ENCODE measurements at regions not wholly inside any gene's neighbourhood (a gene's known extent, or its start where the extent isn't known, plus 50 kb on each side); places are given as distances from the start of the nearest gene placed in this dataset.
A peak's percentile ranks its signal among the peaks of the same experiment; 100 is the strongest.

- intact Hi-C loops (cut with DNase I): no loop called here
- WGBS (ENCODE audit: insufficient coverage, low coverage, low lambda C conversion rate, missing lambda C conversion rate): 38% methylated on average over 1 of the region's 1 CpG
- Histone ChIP-seq H3K9me3 (no peaks in the 10 kb centered on the region), H3K27me3 (no peaks in the 10 kb centered on the region), H3K27ac (no peak overlapping the region), H3K4me3 (no peak overlapping the region), H3K4me1 (no peaks in the 10 kb centered on the region), H3K36me3 (no peaks in the 10 kb centered on the region)
- ATAC-seq (no peak), DNase-seq (no peak)
- no peak for TF ChIP-seq CTCF (IDR thresholded peaks at IDR 0.05)
Observed at GRCh38 chr2:51304311-51304710, 272.4 kb upstream of the NRXN1 start.

GRCh38 chr2:51301381-51301780 lies 269.4 kb upstream of the NRXN1 start:
- WGBS (ENCODE audit: insufficient coverage, low coverage, low lambda C conversion rate, missing lambda C conversion rate): 82% methylated on average over 4 of the region's 4 CpGs
- H3K9me3 ChIP-seq: no peaks in the 10 kb centered on the region
- no peak for ATAC-seq
- H3K27ac ChIP-seq: no peak overlapping the region
- H3K4me1 ChIP-seq: no peaks in the 10 kb centered on the region
- H3K4me3 ChIP-seq: no peak overlapping the region
- H3K27me3 ChIP-seq: no peaks in the 10 kb centered on the region
- intact Hi-C loops (cut with DNase I): no loop called here
- TF ChIP-seq CTCF (IDR thresholded peaks at IDR 0.05) (no peak), POLR2A (IDR thresholded peaks at IDR 0.05) (no peak)
- no peaks in the 10 kb centered on the region for H3K36me3 ChIP-seq
- DNase-seq: no peak

- no peaks in the 10 kb centered on the region for H3K27me3 ChIP-seq
- no peaks in the 10 kb centered on the region for H3K4me1 ChIP-seq
- TF ChIP-seq POLR2A (IDR thresholded peaks at IDR 0.05) (no peak), CTCF (IDR thresholded peaks at IDR 0.05) (no peak)
- 31% methylated on average over 1 of the region's 1 CpG for WGBS (ENCODE audit: insufficient coverage, low coverage, low lambda C conversion rate, missing lambda C conversion rate)
- ATAC-seq (no peak), DNase-seq (no peak)
- no peaks in the 10 kb centered on the region for H3K9me3 ChIP-seq
- intact Hi-C loops (cut with DNase I): no loop called here
- H3K36me3 ChIP-seq: no peaks in the 10 kb centered on the region
- no peak overlapping the region for H3K27ac ChIP-seq
- no peak overlapping the region for H3K4me3 ChIP-seq
Observed at GRCh38 chr2:51299370-51299769, 267.4 kb upstream of the NRXN1 start.

GRCh38 chr2:51297488-51297887 lies 265.6 kb upstream of the NRXN1 start:
- 100% methylated on average over 1 of the region's 1 CpG for WGBS (ENCODE audit: insufficient coverage, low coverage, low lambda C conversion rate, missing lambda C conversion rate)
- intact Hi-C loops (cut with DNase I): no loop called here
- TF ChIP-seq CTCF (IDR thresholded peaks at IDR 0.05): no peak
- DNase-seq: no peak
- Histone ChIP-seq H3K36me3 (no peaks in the 10 kb centered on the region), H3K4me1 (peaks cover 0 to 10% (median 0%) of the 10 kb centered on the region in 4 donors), H3K4me3 (no peak overlapping the region), H3K9me3 (no peaks in the 10 kb centered on the region), H3K27ac (no peak overlapping the region), H3K27me3 (no peaks in the 10 kb centered on the region)
- no peak for ATAC-seq

GRCh38 chr2:51293566-51294200 lies 261.8 kb upstream of the NRXN1 start:
- 19% methylated on average over 5 of the region's 5 CpGs for WGBS (ENCODE audit: insufficient coverage, low coverage, low lambda C conversion rate, missing lambda C conversion rate)
- Histone ChIP-seq H3K4me1 (peaks cover 0 to 18% (median 0%) of the 10 kb centered on the region in 4 donors), H3K4me3 (no peak overlapping the region), H3K9me3 (no peaks in the 10 kb centered on the region), H3K36me3 (no peaks in the 10 kb centered on the region), H3K27ac (no peak overlapping the region), H3K27me3 (no peaks in the 10 kb centered on the region)
- TF ChIP-seq CTCF (IDR thresholded peaks at IDR 0.05) (no peak), POLR2A (IDR thresholded peaks at IDR 0.05) (no peak)
- ATAC-seq (peak; percentile 42 to 88 (median 77)), DNase-seq (no peak)
- intact Hi-C loops (cut with DNase I): no loop called here

Measured in right lobe of liver (tissue), 6 donors.